Glutamatergic neuron (in vitro differentiated cells): ENCODE measurements at regions not wholly inside any gene's neighbourhood (a gene's known extent, or its start where the extent isn't known, plus 50 kb on each side); places are given as distances from the start of the nearest gene placed in this dataset.

ENCODE experiments used
- DNase-seq: peaks from one replicate; pipeline ENCODE4 v3.0.0; 2022
- H3K27ac Mint-ChIP-seq: one replicate; pipeline ENCODE4 v1.8.0; 2020; ENCODE audit warnings: mild to moderate bottlenecking, mixed read lengths, inconsistent platforms; ENCODE audit not compliant: unreplicated experiment
- H3K27me3 Mint-ChIP-seq: one replicate; pipeline ENCODE4 v1.8.0; 2020; ENCODE audit warnings: mild to moderate bottlenecking, moderate library complexity, mixed read lengths, inconsistent platforms; ENCODE audit not compliant: unreplicated experiment
- H3K36me3 Mint-ChIP-seq: one replicate; pipeline ENCODE4 v1.8.0; 2020; ENCODE audit warnings: mild to moderate bottlenecking, mixed read lengths, inconsistent platforms; ENCODE audit not compliant: unreplicated experiment
- H3K4me1 Mint-ChIP-seq: one replicate; pipeline ENCODE4 v1.8.0; 2020; ENCODE audit warnings: mild to moderate bottlenecking, low read depth, mixed read lengths, inconsistent platforms; ENCODE audit not compliant: unreplicated experiment
- H3K4me3 Mint-ChIP-seq: one replicate; pipeline ENCODE4 v1.8.0; 2020; ENCODE audit warnings: mild to moderate bottlenecking, mixed read lengths, inconsistent platforms; ENCODE audit not compliant: unreplicated experiment
- H3K9me3 Mint-ChIP-seq: one replicate; pipeline ENCODE4 v1.8.0; 2020; ENCODE audit warnings: mild to moderate bottlenecking, moderate library complexity, mixed read lengths, inconsistent platforms; ENCODE audit not compliant: unreplicated experiment
- TF ChIP-seq, protein P1 (sequence below): fragments of 200-600 bp; sonication (generic); IDR thresholded peaks from one replicate; pipeline ENCODE4 v1.5.0; 2021; ENCODE audit not compliant: partially characterized antibody, unreplicated experiment

DNA sequence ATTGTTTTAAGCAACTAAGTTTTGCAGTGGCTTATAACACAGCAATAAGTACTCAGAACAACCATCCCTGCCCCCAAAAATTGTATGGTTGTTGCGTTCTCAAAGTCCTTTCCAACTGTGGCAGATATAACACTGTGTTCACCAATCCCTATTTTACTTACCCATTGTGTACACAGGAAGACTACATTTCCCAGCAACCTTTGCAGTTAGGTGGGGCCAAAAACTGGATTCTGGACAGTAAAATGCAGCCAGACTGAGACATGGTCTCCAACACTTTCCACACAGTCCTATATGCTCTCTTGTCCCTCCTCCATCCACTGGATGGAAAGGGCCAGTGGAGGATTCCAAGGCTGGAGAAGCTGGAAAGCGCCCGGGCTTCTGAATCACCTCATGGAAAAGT is 523.6 kb downstream of the BCOR start:
- H3K9me3 Mint-ChIP-seq = no peaks in the 10 kb centered on the region
- no peak for DNase-seq
- peaks cover 27% of the 10 kb centered on the region for H3K4me1 Mint-ChIP-seq
- no peaks in the 10 kb centered on the region for H3K27me3 Mint-ChIP-seq
- no peak overlapping the region for H3K27ac Mint-ChIP-seq
- no peak overlapping the region for H3K4me3 Mint-ChIP-seq
- no peaks in the 10 kb centered on the region for H3K36me3 Mint-ChIP-seq
- TF ChIP-seq, protein P1, sequence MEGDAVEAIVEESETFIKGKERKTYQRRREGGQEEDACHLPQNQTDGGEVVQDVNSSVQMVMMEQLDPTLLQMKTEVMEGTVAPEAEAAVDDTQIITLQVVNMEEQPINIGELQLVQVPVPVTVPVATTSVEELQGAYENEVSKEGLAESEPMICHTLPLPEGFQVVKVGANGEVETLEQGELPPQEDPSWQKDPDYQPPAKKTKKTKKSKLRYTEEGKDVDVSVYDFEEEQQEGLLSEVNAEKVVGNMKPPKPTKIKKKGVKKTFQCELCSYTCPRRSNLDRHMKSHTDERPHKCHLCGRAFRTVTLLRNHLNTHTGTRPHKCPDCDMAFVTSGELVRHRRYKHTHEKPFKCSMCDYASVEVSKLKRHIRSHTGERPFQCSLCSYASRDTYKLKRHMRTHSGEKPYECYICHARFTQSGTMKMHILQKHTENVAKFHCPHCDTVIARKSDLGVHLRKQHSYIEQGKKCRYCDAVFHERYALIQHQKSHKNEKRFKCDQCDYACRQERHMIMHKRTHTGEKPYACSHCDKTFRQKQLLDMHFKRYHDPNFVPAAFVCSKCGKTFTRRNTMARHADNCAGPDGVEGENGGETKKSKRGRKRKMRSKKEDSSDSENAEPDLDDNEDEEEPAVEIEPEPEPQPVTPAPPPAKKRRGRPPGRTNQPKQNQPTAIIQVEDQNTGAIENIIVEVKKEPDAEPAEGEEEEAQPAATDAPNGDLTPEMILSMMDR = no peak

DNA sequence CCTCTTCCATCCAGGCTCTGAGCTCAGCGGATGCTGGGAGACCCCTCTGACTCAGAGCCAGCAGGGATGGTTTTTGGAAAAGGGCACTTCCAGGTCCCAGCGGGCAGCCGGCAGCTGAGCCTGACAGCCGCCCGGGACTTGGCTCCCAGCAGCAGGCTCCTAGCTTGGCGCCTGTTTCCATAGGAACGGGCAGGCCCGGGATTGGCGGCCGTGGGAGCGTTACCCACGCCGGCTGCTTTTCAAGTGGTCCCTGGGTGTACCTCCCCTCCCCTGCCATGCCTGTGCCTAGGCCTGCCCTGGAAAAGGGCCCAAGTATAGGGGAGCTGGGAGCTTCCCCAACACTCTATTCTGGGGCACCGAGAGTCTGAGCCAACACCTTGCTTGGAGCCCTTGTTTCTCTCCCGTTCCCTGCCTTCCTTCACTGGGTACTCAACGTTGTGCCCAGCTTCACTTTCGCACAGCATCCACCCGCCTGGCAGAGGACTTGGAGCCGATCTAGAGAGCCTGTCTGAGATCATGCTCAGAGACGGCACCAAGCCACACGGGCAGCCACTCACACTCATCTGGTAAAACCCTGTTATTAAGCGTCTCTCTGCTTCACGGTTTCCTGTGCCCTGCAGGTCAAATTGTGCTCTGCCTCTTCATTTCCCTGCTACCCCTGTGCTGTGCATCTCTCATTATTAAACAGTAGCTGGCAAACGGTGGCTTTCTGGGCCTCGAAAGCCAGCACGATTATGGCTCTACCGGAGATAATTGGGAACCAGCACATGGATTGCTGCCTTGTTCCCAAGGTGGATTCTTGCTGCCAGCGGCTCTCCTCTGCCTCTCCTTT is 521.5 kb downstream of the BCOR start:
- H3K27me3 Mint-ChIP-seq = no peaks in the 10 kb centered on the region
- H3K4me1 Mint-ChIP-seq = peaks cover 20% of the 10 kb centered on the region
- H3K4me3 Mint-ChIP-seq = no peak overlapping the region
- no peaks in the 10 kb centered on the region for H3K36me3 Mint-ChIP-seq
- H3K27ac Mint-ChIP-seq = no peak overlapping the region
- peak; percentile 37 for DNase-seq
- H3K9me3 Mint-ChIP-seq = no peaks in the 10 kb centered on the region
- TF ChIP-seq, protein P1 = no peak

DNA sequence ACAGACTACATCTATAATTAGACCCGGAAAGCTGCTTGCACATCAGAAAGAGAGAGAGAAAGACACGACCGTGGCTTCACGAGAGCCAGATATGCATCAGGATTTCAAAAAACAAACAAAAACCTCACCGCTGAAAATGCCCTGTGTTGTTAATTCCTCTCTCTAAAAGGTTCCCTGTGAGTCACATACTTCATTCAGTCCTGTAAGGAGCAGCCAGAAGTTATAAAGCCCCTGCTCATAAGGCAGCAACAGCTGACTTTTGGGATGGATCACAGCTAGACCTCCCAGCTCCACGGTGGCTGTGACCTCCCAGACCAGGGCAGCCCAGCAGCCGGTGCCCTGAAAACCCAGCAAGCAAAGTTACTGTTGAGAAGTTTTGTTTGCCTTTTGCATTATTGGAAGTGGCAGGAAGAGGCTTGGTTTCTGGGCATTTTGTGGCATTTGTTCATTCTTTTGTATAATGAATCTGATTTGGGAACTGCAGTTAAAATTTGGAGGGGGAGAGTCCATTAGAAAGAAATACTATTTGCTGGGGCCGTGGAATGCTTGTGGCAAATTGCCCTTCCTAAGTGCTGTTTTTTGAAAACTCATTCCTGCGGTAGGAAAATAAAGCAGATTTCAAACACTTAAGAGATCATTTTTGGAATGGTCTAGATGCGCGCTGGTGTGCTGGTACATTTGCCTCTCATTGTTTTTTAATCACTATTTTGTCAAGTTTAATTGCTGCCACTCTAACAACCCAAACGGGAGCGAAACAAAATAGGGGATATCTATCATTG is 520.4 kb downstream of the BCOR start:
- TF ChIP-seq, protein P1 = no peak
- Mint-ChIP-seq H3K4me1 (peaks cover 20% of the 10 kb centered on the region), H3K36me3 (no peaks in the 10 kb centered on the region), H3K27me3 (no peaks in the 10 kb centered on the region), H3K4me3 (no peak overlapping the region), H3K27ac (no peak overlapping the region), H3K9me3 (no peaks in the 10 kb centered on the region)
- no peak for DNase-seq

DNA sequence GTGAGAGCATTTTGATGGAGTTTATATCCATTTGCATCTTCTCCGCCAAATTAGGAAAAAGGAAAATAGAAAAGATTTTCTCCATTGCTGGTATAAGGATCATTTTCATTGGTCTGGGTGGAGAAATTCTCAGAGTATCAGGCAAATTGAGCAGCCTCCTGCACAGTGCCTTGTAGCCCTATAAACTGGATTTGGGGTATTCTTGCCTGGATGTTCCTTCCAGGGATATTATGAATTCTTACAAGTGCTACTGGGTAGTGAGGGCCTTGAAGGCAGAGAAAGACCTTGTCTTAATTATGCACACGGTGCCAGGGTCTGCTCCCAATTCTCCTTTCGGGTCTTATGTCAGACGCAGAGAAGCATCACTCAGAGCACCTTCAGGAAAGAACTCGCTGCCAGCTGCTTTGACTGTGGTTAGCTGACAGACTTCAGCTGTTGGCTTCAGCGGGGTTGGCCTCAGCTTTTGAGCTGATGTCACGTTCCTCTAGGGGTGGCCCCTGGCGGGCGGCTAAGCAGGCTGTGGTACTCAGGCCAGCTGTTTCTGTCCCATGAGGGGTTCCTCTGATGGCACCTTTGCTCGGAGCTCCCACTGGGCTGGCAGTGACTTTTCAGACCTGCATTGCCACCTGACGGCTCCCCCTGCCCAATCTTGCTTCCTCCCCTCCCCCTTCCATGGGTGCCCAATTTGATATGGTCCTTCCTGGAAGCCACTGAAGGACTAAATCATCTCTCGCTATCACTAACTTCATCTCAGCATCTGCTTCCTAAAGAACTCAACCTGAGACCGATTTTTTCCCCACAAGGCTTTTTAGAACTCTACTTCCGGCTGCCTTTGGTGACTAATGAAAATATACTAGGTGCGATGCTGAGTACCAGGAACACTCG is 519.5 kb downstream of the BCOR start:
- Mint-ChIP-seq H3K36me3 (no peaks in the 10 kb centered on the region), H3K9me3 (no peaks in the 10 kb centered on the region), H3K27ac (no peak overlapping the region), H3K27me3 (no peaks in the 10 kb centered on the region), H3K4me1 (peaks cover 20% of the 10 kb centered on the region), H3K4me3 (no peak overlapping the region)
- TF ChIP-seq, protein P1 = no peak
- no peak for DNase-seq
